ENCODE measurements at regions not wholly inside any gene's neighbourhood (a gene's known extent, or its start where the extent isn't known, plus 50 kb on each side); places are given as distances from the start of the nearest gene placed in this dataset.
A peak's percentile ranks its signal among the peaks of the same experiment; 100 is the strongest.
"Not testable (repeated sequence)": the region's sequence is repeated elsewhere in the genome, so short reads cannot be mapped to it uniquely, and the experiment has no call there.

DNA sequence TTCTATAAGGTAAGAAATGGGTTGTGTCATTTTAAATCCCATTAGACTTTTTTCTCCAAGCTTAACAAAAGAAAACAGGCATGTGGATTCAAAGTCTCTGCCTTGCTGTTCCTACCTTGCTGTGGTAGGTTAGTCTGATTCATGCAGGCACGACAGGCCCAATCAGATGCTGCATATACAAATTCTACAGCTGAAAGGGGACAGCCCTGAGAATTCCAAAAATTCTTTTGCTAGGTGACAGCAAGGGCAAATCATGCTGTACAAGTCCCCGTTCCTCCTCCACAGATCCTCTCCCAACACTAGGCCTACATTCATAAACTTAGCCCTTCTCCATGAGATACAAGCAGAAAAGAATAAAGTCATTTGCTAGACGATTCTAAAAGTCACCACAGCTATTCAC is 161.2 kb upstream of the THBS1 start:
- H3K27ac ChIP-seq: no peak overlapping the region
- no peak overlapping the region for H3K4me3 ChIP-seq
- H3K79me2 ChIP-seq (ENCODE audit: insufficient read depth): no peaks in the 10 kb centered on the region
- in situ Hi-C loops (cut with MboI): no loop called here
- DNase-seq: no peak
- no peaks in the 10 kb centered on the region for H3K9me2 ChIP-seq (ENCODE audit: insufficient read depth)
- no peaks in the 10 kb centered on the region for H3K36me3 ChIP-seq (ENCODE audit: low read depth)
- H3K9ac ChIP-seq: no peak overlapping the region
- H3K27me3 ChIP-seq (replicated peaks; ENCODE audit: insufficient read depth): no peaks in the 10 kb centered on the region
- 0 out of 2 replicates have a peak, but pooled peaks cover 3% of the 10 kb centered on the region for H3K4me1 ChIP-seq (ENCODE audit: insufficient read depth)
- WGBS, 2 experiments (ENCODE audit: low coverage in 1 of 2, low lambda C conversion rate in 2 of 2, missing lambda C conversion rate in 2 of 2): 76 to 82% methylated on average over 3 of the region's 3 CpGs
- H4K20me1 ChIP-seq (ENCODE audit: insufficient read depth): no peaks in the 10 kb centered on the region
- no peak overlapping the region for H3K4me2 ChIP-seq (ENCODE audit: unreplicated experiment)
- no peaks in the 10 kb centered on the region; the same call in 1 of the 2 replicates for H3F3A ChIP-seq (ENCODE audit: insufficient read depth)
- no peaks in the 10 kb centered on the region for H3K9me3 ChIP-seq (ENCODE audit: low read depth)
- TF ChIP-seq EZH2phosphoT487 (IDR thresholded peaks at IDR 0.05; ENCODE audit: insufficient read depth, low read depth): no peak
- no peak for TF ChIP-seq EZH2 (IDR thresholded peaks at IDR 0.05; ENCODE audit: insufficient read depth, poor library complexity, severe bottlenecking)
- no peak overlapping the region for H2AFZ ChIP-seq

DNA sequence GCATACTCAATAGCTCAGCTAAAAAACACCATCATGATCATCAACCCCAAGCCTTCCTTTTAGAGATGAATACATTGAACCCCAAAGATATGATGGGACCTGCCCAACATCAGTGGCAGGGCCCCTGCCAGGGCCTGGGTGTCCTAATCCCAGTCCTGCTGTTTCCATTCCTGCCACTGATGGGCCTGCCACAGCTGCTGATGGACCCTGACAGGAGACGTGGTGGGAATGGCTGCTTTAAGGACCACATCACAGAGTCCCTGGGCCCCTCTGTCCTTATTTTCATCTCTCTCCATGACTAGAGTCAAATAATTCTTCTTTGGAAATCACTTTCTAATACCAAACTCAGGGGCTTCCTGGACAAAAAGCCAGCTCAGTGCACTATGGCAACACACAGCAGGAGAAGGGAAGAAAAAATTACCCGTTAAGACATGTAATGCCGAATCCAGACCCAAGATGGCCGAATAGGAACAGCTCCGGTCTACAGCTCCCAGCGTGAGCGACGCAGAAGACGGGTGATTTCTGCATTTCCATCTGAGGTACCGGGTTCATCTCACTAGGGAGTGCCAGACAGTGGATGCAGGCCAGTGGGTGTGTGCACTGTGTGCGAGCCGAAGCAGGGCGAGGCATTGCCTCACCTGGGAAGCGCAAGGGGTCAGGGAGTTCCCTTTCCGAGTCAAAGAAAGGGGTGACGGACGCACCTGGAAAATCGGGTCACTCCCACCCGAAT is 160.6 kb upstream of the THBS1 start:
- H3F3A ChIP-seq (ENCODE audit: insufficient read depth); H3K9ac ChIP-seq; in situ Hi-C loops (cut with MboI); H3K36me3 ChIP-seq (ENCODE audit: low read depth); H3K4me1 ChIP-seq (ENCODE audit: insufficient read depth); H4K20me1 ChIP-seq (ENCODE audit: insufficient read depth); DNase-seq; H3K4me2 ChIP-seq (ENCODE audit: unreplicated experiment); H3K9me3 ChIP-seq (ENCODE audit: low read depth); H2AFZ ChIP-seq; H3K4me3 ChIP-seq; H3K27ac ChIP-seq; H3K79me2 ChIP-seq (ENCODE audit: insufficient read depth); H3K9me2 ChIP-seq (ENCODE audit: insufficient read depth); H3K27me3 ChIP-seq (replicated peaks; ENCODE audit: insufficient read depth): not testable (repeated sequence)
- WGBS, 2 experiments (ENCODE audit: low coverage in 1 of 2, low lambda C conversion rate in 2 of 2, missing lambda C conversion rate in 2 of 2): 92 to 93% methylated on average over 15 to 19 of the region's 19 CpGs

DNA sequence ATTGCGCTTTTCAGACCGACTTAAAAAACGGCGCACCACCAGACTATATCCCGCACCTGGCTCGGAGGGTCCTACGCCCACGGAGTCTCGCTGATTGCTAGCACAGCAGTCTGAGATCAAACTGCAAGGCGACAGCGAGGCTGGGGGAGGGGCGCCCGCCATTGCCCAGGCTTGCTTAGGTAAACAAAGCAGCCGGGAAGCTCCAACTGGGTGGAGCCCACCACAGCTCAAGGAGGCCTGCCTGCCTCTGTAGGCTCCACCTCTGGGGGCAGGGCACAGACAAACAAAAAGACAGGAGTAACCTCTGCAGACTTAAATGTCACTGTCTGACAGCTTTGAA is 160.1 kb upstream of the THBS1 start:
- H2AFZ ChIP-seq; H3K9me2 ChIP-seq (ENCODE audit: insufficient read depth); H3K36me3 ChIP-seq (ENCODE audit: low read depth); H3K79me2 ChIP-seq (ENCODE audit: insufficient read depth); H3K27me3 ChIP-seq (replicated peaks; ENCODE audit: insufficient read depth); H3F3A ChIP-seq (ENCODE audit: insufficient read depth); H4K20me1 ChIP-seq (ENCODE audit: insufficient read depth); DNase-seq; H3K27ac ChIP-seq; H3K4me2 ChIP-seq (ENCODE audit: unreplicated experiment); H3K4me1 ChIP-seq (ENCODE audit: insufficient read depth); H3K9me3 ChIP-seq (ENCODE audit: low read depth); H3K4me3 ChIP-seq; in situ Hi-C loops (cut with MboI); H3K9ac ChIP-seq: not testable (repeated sequence)
- WGBS, 2 experiments (ENCODE audit: low coverage in 1 of 2, low lambda C conversion rate in 2 of 2, missing lambda C conversion rate in 2 of 2): 68 to 86% methylated on average over 4 to 14 of the region's 14 CpGs

- 40 to 44% methylated on average over 19 of the region's 19 CpGs for WGBS, 2 experiments (ENCODE audit: low coverage in 1 of 2, low lambda C conversion rate in 2 of 2, missing lambda C conversion rate in 2 of 2)
- peak overlapping the region; percentile 27; the same call in 1 of the 2 replicates for H2AFZ ChIP-seq
- peak overlapping the region; percentile 51 for H3K27ac ChIP-seq
- 0 out of 2 replicates have a peak overlapping the region, but pooled peaks have one; percentile 10 for H3K4me3 ChIP-seq
- no peaks in the 10 kb centered on the region for H3K36me3 ChIP-seq (ENCODE audit: low read depth)
- peaks cover 41% of the 10 kb centered on the region for H3K4me1 ChIP-seq (ENCODE audit: insufficient read depth)
- H3K9me3 ChIP-seq (ENCODE audit: low read depth): no peaks in the 10 kb centered on the region
- H3K79me2 ChIP-seq (ENCODE audit: insufficient read depth): no peaks in the 10 kb centered on the region
- no peaks in the 10 kb centered on the region for H3K9me2 ChIP-seq (ENCODE audit: insufficient read depth)
- peaks cover 47% of the 10 kb centered on the region for H3F3A ChIP-seq (ENCODE audit: insufficient read depth)
- H3K9ac ChIP-seq: peak overlapping the region; percentile 50
- no peaks in the 10 kb centered on the region for H4K20me1 ChIP-seq (ENCODE audit: insufficient read depth)
- H3K27me3 ChIP-seq (replicated peaks; ENCODE audit: insufficient read depth): no peaks in the 10 kb centered on the region
- TF ChIP-seq EZH2phosphoT487 (IDR thresholded peaks at IDR 0.05; ENCODE audit: insufficient read depth, low read depth) (no peak), EZH2 (IDR thresholded peaks at IDR 0.05; ENCODE audit: insufficient read depth, poor library complexity, severe bottlenecking) (no peak)
- peak; percentile 80 for DNase-seq
- peak overlapping the region; percentile 55 for H3K4me2 ChIP-seq (ENCODE audit: unreplicated experiment)
- in situ Hi-C loops (cut with MboI): no loop called here
Measured at GRCh38 chr15:39426552-39427532, 154.0 kb upstream of the THBS1 start.
